HEK293 (cell line): ENCODE measurements at regions not wholly inside any gene's neighbourhood (a gene's known extent, or its start where the extent isn't known, plus 50 kb on each side); places are given as distances from the start of the nearest gene placed in this dataset.

ENCODE experiments used
- HOXA7 ChIP-seq: sonication (generic); formaldehyde crosslinking; IDR thresholded peaks from 2 replicates; pipeline ENCODE4 v1.8.1; 2022; ENCODE audit warnings: missing genetic modification reagents, borderline replicate concordance
- ZBTB7A ChIP-seq: fragments of 450-650 bp; formaldehyde crosslinking; IDR thresholded peaks from 2 replicates; pipeline ENCODE4 v1.5.1; 2016; ENCODE audit warnings: low read depth, missing biosample characterization, missing genetic modification characterization
- ZFHX2 ChIP-seq: fragments of 450-650 bp; formaldehyde crosslinking; conservative IDR thresholded peaks from 2 replicates; pipeline ENCODE4 v1.5.1; 2016; ENCODE audit warnings: missing biosample characterization, missing genetic modification characterization
- ZNF266 ChIP-seq: fragments of 450-650 bp; formaldehyde crosslinking; IDR thresholded peaks from 2 replicates; pipeline ENCODE4 v1.5.1; 2016; ENCODE audit warnings: missing biosample characterization, missing genetic modification characterization, low read depth
- ZNF274 ChIP-seq, 2 experiments: fragments of 200-500 bp in 1 of 2; fragments of 450-650 bp in 1 of 2; sonication (Bioruptor generic) in 1 of 2; formaldehyde crosslinking in 1 of 2; IDR thresholded peaks; 2 replicates each; pipeline versions ENCODE4 v1.5.1 to v1.6.1; 2014 to 2016; ENCODE audit warnings: borderline replicate concordance in 1 of 2, inconsistent platforms in 1 of 2, low read length in 1 of 2, missing biosample characterization in 1 of 2, missing genetic modification characterization in 1 of 2
- ZNF350 ChIP-seq: fragments of 450-650 bp; formaldehyde crosslinking; IDR thresholded peaks from 2 replicates; pipeline ENCODE4 v1.5.0; 2017; ENCODE audit warnings: missing biosample characterization, mild to moderate bottlenecking, missing genetic modification characterization
- ZNF624 ChIP-seq: fragments of 450-650 bp; formaldehyde crosslinking; IDR thresholded peaks from 2 replicates; pipeline ENCODE4 v1.5.1; 2017; ENCODE audit warnings: missing biosample characterization, missing genetic modification characterization
- ZNF670 ChIP-seq: fragments of 450-650 bp; formaldehyde crosslinking; IDR thresholded peaks from 2 replicates; pipeline ENCODE4 v1.5.1; 2016; ENCODE audit warnings: missing biosample characterization, missing genetic modification characterization, low read depth
- ZNF677 ChIP-seq: fragments of 450-650 bp; IDR thresholded peaks from 2 replicates; pipeline ENCODE4 v1.5.0; 2018; ENCODE audit warnings: missing biosample characterization, mild to moderate bottlenecking, missing genetic modification characterization, moderate library complexity
- ZNF785 ChIP-seq: fragments of 450-650 bp; formaldehyde crosslinking; IDR thresholded peaks from 2 replicates; pipeline ENCODE4 v1.5.1; 2016; ENCODE audit warnings: missing biosample characterization, missing genetic modification characterization
- TF ChIP-seq, protein P1 (sequence below): fragments of 450-650 bp; formaldehyde crosslinking; IDR thresholded peaks from 2 replicates; pipeline ENCODE4 v1.5.1; 2016; ENCODE audit warnings: missing biosample characterization, missing genetic modification characterization

GRCh38 chr4:127139788-127140286 lies 492.9 kb upstream of the INTU start:
- TF ChIP-seq ZFHX2 (tag by site-specific recombination) = no peak
- TF ChIP-seq ZNF677 (tag by site-specific recombination) = no peak
- TF ChIP-seq, protein P1, sequence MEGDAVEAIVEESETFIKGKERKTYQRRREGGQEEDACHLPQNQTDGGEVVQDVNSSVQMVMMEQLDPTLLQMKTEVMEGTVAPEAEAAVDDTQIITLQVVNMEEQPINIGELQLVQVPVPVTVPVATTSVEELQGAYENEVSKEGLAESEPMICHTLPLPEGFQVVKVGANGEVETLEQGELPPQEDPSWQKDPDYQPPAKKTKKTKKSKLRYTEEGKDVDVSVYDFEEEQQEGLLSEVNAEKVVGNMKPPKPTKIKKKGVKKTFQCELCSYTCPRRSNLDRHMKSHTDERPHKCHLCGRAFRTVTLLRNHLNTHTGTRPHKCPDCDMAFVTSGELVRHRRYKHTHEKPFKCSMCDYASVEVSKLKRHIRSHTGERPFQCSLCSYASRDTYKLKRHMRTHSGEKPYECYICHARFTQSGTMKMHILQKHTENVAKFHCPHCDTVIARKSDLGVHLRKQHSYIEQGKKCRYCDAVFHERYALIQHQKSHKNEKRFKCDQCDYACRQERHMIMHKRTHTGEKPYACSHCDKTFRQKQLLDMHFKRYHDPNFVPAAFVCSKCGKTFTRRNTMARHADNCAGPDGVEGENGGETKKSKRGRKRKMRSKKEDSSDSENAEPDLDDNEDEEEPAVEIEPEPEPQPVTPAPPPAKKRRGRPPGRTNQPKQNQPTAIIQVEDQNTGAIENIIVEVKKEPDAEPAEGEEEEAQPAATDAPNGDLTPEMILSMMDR (tag by site-specific recombination) = no peak
- TF ChIP-seq ZNF350 (tag by site-specific recombination) = no peak
- no peak for TF ChIP-seq ZBTB7A (tag by site-specific recombination)
- TF ChIP-seq ZNF274 (IDR thresholded peaks at IDR 0.05; ENCODE audit: low read length) = no peak
- no peak for TF ChIP-seq ZNF274 (tag by site-specific recombination; IDR thresholded peaks at IDR 0.05; ENCODE audit: borderline replicate concordance)
- TF ChIP-seq ZNF624 (tag by site-specific recombination) = no peak
- no peak for TF ChIP-seq ZNF670 (tag by site-specific recombination)
- no peak for TF ChIP-seq HOXA7 (CRISPR knock-in tag)
- no peak for TF ChIP-seq ZNF785 (tag by site-specific recombination)
- no peak for TF ChIP-seq ZNF266 (tag by site-specific recombination)
